ENCODE measurements at regions not wholly inside any gene's neighbourhood (a gene's known extent, or its start where the extent isn't known, plus 50 kb on each side); places are given as distances from the start of the nearest gene placed in this dataset.
"Not testable (repeated sequence)": the region's sequence is repeated elsewhere in the genome, so short reads cannot be mapped to it uniquely, and the experiment has no call there.

- no peaks in the 10 kb centered on the region for H3K36me3 ChIP-seq (ENCODE audit: control insufficient read depth, insufficient read depth, low read length)
- DNase-seq (ENCODE audit: low read depth): no peak
- no peak overlapping the region for H3K4me3 ChIP-seq (ENCODE audit: low read depth, low read length)
- no peak for TF ChIP-seq CTCF (IDR thresholded peaks at IDR 0.05; ENCODE audit: insufficient read depth, low read length, poor library complexity, severe bottlenecking)
- no peaks in the 10 kb centered on the region for H3K27me3 ChIP-seq (ENCODE audit: control insufficient read depth, insufficient read depth, low read length)
Observed at GRCh38 chr4:19158107-19158809, 1093.4 kb upstream of the SLIT2 start.

GRCh38 chr4:19156786-19157185 lies 1094.9 kb upstream of the SLIT2 start:
- no peak for TF ChIP-seq CTCF (IDR thresholded peaks at IDR 0.05; ENCODE audit: insufficient read depth, low read length, poor library complexity, severe bottlenecking)

GRCh38 chr4:19155568-19155967 lies 1096.1 kb upstream of the SLIT2 start:
- Histone ChIP-seq H3K27me3 (ENCODE audit: control insufficient read depth, insufficient read depth, low read length) (no peaks in the 10 kb centered on the region), H3K36me3 (ENCODE audit: control insufficient read depth, insufficient read depth, low read length) (no peaks in the 10 kb centered on the region), H3K4me3 (ENCODE audit: low read depth, low read length) (no peak overlapping the region)
- no peak for DNase-seq (ENCODE audit: low read depth)
- TF ChIP-seq CTCF (IDR thresholded peaks at IDR 0.05; ENCODE audit: insufficient read depth, low read length, poor library complexity, severe bottlenecking): no peak

More at GRCh38 chr4:19156786-19157185, 1094.9 kb upstream of the SLIT2 start:
- H3K27me3 ChIP-seq (ENCODE audit: control insufficient read depth, insufficient read depth, low read length): no peaks in the 10 kb centered on the region
- no peaks in the 10 kb centered on the region for H3K36me3 ChIP-seq (ENCODE audit: control insufficient read depth, insufficient read depth, low read length)
- no peak for DNase-seq (ENCODE audit: low read depth)
- H3K4me3 ChIP-seq (ENCODE audit: low read depth, low read length): no peak overlapping the region

- H3K4me3 ChIP-seq (ENCODE audit: low read depth, low read length); H3K27me3 ChIP-seq (ENCODE audit: control insufficient read depth, insufficient read depth, low read length); DNase-seq (ENCODE audit: low read depth): not testable (repeated sequence)
Observed at GRCh38 chr4:19154267-19154666, 1097.4 kb upstream of the SLIT2 start.

GRCh38 chr4:19152264-19152663 lies 1099.4 kb upstream of the SLIT2 start:
- Histone ChIP-seq H3K36me3 (ENCODE audit: control insufficient read depth, insufficient read depth, low read length) (no peaks in the 10 kb centered on the region), H3K27me3 (ENCODE audit: control insufficient read depth, insufficient read depth, low read length) (no peaks in the 10 kb centered on the region), H3K4me3 (ENCODE audit: low read depth, low read length) (no peak overlapping the region)
- no peak for DNase-seq (ENCODE audit: low read depth)
- TF ChIP-seq CTCF (IDR thresholded peaks at IDR 0.05; ENCODE audit: insufficient read depth, low read length, poor library complexity, severe bottlenecking): no peak

More at GRCh38 chr4:19154267-19154666, 1097.4 kb upstream of the SLIT2 start:
- not testable (repeated sequence) for H3K36me3 ChIP-seq (ENCODE audit: control insufficient read depth, insufficient read depth, low read length)

- H3K36me3 ChIP-seq (ENCODE audit: control insufficient read depth, insufficient read depth, low read length): no peaks in the 10 kb centered on the region
- no peak for TF ChIP-seq CTCF (IDR thresholded peaks at IDR 0.05; ENCODE audit: insufficient read depth, low read length, poor library complexity, severe bottlenecking)
- DNase-seq (ENCODE audit: low read depth): no peak
- no peaks in the 10 kb centered on the region for H3K27me3 ChIP-seq (ENCODE audit: control insufficient read depth, insufficient read depth, low read length)
- H3K4me3 ChIP-seq (ENCODE audit: low read depth, low read length): no peak overlapping the region
Observed at GRCh38 chr4:19151684-19152083, 1100.0 kb upstream of the SLIT2 start.
